Breast epithelium (tissue), 4 donors: ENCODE measurements at regions not wholly inside any gene's neighbourhood (a gene's known extent, or its start where the extent isn't known, plus 50 kb on each side); places are given as distances from the start of the nearest gene placed in this dataset.
A peak's percentile ranks its signal among the peaks of the same experiment; 100 is the strongest.

Source experiments
- DNase-seq, 2 donors: peaks; one replicate each; pipeline ENCODE4 v3.0.0-alpha.2; 2019; ENCODE audit warnings: low spot score in 2 of 2
- H3K27ac ChIP-seq, 2 donors: fragments of 200-600 bp; sonication (generic) in 1 of 2; one replicate each; pipeline ENCODE4 v1.5.1; 2016 to 2019; ENCODE audit warnings: mild to moderate bottlenecking in 1 of 2
- H3K27me3 ChIP-seq, 2 donors: fragments of 200-600 bp; sonication (generic) in 1 of 2; one replicate each; pipeline versions ENCODE4 v1.5.1 to v1.6.0; 2017 to 2019; ENCODE audit warnings: control low read depth in 1 of 2, mild to moderate bottlenecking in 1 of 2
- H3K36me3 ChIP-seq: fragments of 200-600 bp; one replicate; pipeline ENCODE4 v1.5.1; 2019
- H3K4me1 ChIP-seq, 2 donors: fragments of 200-600 bp; sonication (generic); one replicate each; pipeline ENCODE4 v1.5.1; 2016 to 2019; ENCODE audit warnings: control low read depth in 1 of 2
- H3K4me3 ChIP-seq, 3 donors: fragments of 200-600 bp; sonication (generic); 1 replicate in 2 of 3; 2 replicates in 1 of 3; pipeline ENCODE4 v1.5.1; 2016 to 2019; ENCODE audit warnings: mild to moderate bottlenecking in 3 of 3, moderate library complexity in 2 of 3
- H3K9me3 ChIP-seq, 2 donors: fragments of 200-600 bp; sonication (generic) in 1 of 2; one replicate each; pipeline ENCODE4 v1.5.1; 2016 to 2019; ENCODE audit warnings: control low read depth in 1 of 2
- POLR2A ChIP-seq: fragments of 450-650 bp; IDR thresholded peaks from one replicate; pipeline ENCODE4 v1.6.1; 2016; ENCODE audit warnings: antibody characterized with exemption, mild to moderate bottlenecking, moderate library complexity
- POLR2AphosphoS5 ChIP-seq, 3 donors: sonication (generic); formaldehyde crosslinking; IDR thresholded peaks; one replicate each; pipeline ENCODE4 v1.6.1; 2017; ENCODE audit warnings: antibody characterized with exemption in 3 of 3
- intact Hi-C: fragments of 100-400 bp; cut with DNase I; formaldehyde crosslinking; loops from one replicate; pipeline ENCODE4 v1.15.1; 2023; ENCODE audit warnings: low total_unique reads
- TF ChIP-seq, protein P1 (sequence below), 3 donors: fragments of 450-650 bp; IDR thresholded peaks; one replicate each; pipeline ENCODE4 v1.5.1; 2016 to 2017; ENCODE audit warnings: antibody characterized with exemption in 3 of 3, mild to moderate bottlenecking in 3 of 3, moderate library complexity in 3 of 3

DNA sequence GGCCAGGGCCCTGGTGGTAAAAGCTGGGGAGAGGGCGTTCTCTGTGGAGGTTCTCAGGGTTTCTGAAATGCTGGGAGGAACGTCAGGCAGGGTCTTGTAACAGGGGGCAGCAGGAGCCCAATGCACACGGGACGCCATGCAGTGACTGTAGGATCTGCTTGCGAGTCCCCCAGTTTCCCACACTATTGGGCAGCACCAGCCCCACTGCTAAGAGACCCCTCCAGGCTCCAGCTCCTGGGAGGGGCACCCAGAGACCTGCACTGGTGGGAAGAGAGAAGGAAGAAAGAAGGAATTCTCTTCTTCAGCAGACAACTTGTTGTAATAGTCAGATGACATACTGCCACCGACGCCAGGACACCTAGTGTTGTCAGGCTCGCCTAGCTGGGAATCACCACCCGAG, 55.2 kb upstream of the RNF7 start:
- intact Hi-C loops: no loop called here
- DNase-seq: no peak

DNA sequence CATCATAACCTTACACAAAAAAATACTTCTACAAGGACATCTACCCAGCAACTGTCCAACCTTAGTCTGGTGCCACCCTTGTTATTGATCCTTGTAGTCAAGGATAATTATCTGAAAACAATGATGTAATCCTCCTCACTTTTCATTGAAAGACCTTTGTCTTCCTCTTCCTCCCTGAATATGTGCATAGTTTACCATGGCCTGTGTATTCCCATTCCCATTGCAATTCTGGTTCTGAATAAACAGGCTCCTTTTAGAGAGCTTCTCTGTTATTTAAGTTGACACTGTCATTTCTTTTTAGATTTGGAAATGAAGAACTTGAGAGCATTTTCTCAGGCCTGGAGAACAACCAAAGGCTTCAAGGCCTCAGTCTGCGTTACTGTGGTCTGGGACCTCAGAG, 53.3 kb upstream of the RNF7 start:
- DNase-seq: no peak

More for the DNA sequence above, 55.2 kb upstream of the RNF7 start:
- TF ChIP-seq POLR2AphosphoS5 (IDR thresholded peaks at IDR 0.05) (no peak), POLR2A (no peak)
- TF ChIP-seq, protein P1, sequence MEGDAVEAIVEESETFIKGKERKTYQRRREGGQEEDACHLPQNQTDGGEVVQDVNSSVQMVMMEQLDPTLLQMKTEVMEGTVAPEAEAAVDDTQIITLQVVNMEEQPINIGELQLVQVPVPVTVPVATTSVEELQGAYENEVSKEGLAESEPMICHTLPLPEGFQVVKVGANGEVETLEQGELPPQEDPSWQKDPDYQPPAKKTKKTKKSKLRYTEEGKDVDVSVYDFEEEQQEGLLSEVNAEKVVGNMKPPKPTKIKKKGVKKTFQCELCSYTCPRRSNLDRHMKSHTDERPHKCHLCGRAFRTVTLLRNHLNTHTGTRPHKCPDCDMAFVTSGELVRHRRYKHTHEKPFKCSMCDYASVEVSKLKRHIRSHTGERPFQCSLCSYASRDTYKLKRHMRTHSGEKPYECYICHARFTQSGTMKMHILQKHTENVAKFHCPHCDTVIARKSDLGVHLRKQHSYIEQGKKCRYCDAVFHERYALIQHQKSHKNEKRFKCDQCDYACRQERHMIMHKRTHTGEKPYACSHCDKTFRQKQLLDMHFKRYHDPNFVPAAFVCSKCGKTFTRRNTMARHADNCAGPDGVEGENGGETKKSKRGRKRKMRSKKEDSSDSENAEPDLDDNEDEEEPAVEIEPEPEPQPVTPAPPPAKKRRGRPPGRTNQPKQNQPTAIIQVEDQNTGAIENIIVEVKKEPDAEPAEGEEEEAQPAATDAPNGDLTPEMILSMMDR (IDR thresholded peaks at IDR 0.05): no peak
- Histone ChIP-seq H3K4me3 (no peak overlapping the region), H3K27me3 (no peaks in the 10 kb centered on the region), H3K4me1 (no peaks in the 10 kb centered on the region), H3K36me3 (no peaks in the 10 kb centered on the region), H3K27ac (no peak overlapping the region), H3K9me3 (no peaks in the 10 kb centered on the region)

GRCh38 chr3:141686466-141687291, 51.4 kb upstream of the RNF7 start:
- Histone ChIP-seq H3K4me3 (peak overlapping the region; percentile 36 to 75 (median 47)), H3K27ac (peak overlapping the region; percentile 63 to 82), H3K27me3 (no peaks in the 10 kb centered on the region), H3K36me3 (no peaks in the 10 kb centered on the region), H3K9me3 (no peaks in the 10 kb centered on the region), H3K4me1 (no peaks in the 10 kb centered on the region)
- peak in 1 of 2 donors; percentile 38 for DNase-seq
- intact Hi-C loops: loop anchor here (5.0 kb wide), 1 partner anchor 824 kb away; no protein-coding TSS in a partner anchor
- peak in 1 of 3 donors; percentile 43 for TF ChIP-seq POLR2AphosphoS5 (IDR thresholded peaks at IDR 0.05)
- TF ChIP-seq, protein P1 (IDR thresholded peaks at IDR 0.05): no peak

More for the DNA sequence above, 53.3 kb upstream of the RNF7 start:
- intact Hi-C loops: loop anchor here (5.0 kb wide), 1 partner anchor 822 kb away; no protein-coding TSS in a partner anchor
- H3K4me3 ChIP-seq: no peak overlapping the region
- no peaks in the 10 kb centered on the region for H3K27me3 ChIP-seq
- no peaks in the 10 kb centered on the region for H3K4me1 ChIP-seq
- H3K36me3 ChIP-seq: no peaks in the 10 kb centered on the region
- H3K27ac ChIP-seq: no peak overlapping the region
- TF ChIP-seq POLR2A (no peak), POLR2AphosphoS5 (IDR thresholded peaks at IDR 0.05) (no peak)
- TF ChIP-seq, protein P1 (IDR thresholded peaks at IDR 0.05): no peak
- H3K9me3 ChIP-seq: no peaks in the 10 kb centered on the region
